ENCODE measurements at regions not wholly inside any gene's neighbourhood (a gene's known extent, or its start where the extent isn't known, plus 50 kb on each side); places are given as distances from the start of the nearest gene placed in this dataset.
A peak's percentile ranks its signal among the peaks of the same experiment; 100 is the strongest.

DNA sequence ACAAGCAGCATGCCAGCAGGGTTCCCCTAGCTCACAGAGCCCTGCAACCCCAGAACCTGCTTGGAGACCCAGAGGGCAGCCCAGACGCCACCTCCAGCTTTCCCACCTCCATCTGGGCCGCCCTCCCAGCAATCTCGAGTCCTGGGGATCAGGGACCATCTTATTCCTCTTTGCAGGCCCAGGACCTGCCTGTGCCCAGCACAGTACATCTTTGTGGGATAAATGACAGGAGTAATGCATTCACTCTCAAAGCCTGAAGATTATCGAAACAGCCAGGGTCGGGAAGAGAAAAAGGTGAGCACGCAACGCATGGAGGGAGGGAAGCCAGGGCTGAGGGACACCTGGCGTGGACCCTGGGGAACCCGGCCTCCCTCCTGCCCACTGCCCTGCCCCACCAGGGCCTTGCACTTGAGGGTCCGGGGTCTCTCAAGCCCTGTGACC is 144.1 kb downstream of the NDUFA10 start:
- H3K36me3 Mint-ChIP-seq = peaks cover 6 to 14% of the 10 kb centered on the region in 2 donors
- H3K9me3 Mint-ChIP-seq = peaks cover 9 to 30% (median 18%) of the 10 kb centered on the region in 7 donors
- no peak for ATAC-seq (ENCODE audit: low read depth in 2 of 2)
- peaks cover 34 to 44% (median 43%) of the 10 kb centered on the region in 3 donors for H3K27me3 Mint-ChIP-seq
- H3K27ac Mint-ChIP-seq = no peak overlapping the region
- H3K4me1 Mint-ChIP-seq = peaks cover 4 to 10% (median 7%) of the 10 kb centered on the region in 3 donors
- no peak overlapping the region for H3K4me3 Mint-ChIP-seq
- DNase-seq = no peak

DNA sequence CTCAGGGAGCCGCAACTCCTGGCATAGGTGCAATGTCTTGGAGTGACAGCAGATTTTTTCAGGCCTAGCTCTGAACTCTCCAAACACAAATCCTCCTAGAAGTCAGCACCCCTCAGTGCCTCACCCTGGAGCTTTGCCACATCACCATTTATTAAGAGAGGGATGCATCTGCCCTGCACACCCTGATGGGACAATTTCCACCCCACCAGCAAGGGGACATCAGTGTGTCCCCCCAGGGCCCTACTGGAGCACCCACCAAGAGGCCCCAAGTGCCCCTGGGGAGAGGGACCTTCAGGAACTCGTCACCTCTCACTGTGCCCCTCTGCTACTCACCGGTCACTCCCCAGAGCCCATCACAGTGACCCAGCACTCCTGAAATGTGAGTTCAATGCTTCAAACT is 144.7 kb downstream of the NDUFA10 start:
- Mint-ChIP-seq H3K27me3 (peaks cover 34 to 50% (median 49%) of the 10 kb centered on the region in 3 donors), H3K27ac (no peak overlapping the region), H3K4me1 (peaks cover 4 to 10% (median 7%) of the 10 kb centered on the region in 3 donors), H3K4me3 (no peak overlapping the region), H3K9me3 (peaks cover 9 to 27% (median 13%) of the 10 kb centered on the region in 7 donors), H3K36me3 (peaks cover 6 to 9% of the 10 kb centered on the region in 2 donors)
- ATAC-seq (ENCODE audit: low read depth in 2 of 2) = no peak
- no peak for DNase-seq

GRCh38 chr2:239879423-239880084 is 145.6 kb downstream of the NDUFA10 start:
- no peak for DNase-seq
- Mint-ChIP-seq H3K4me3 (no peak overlapping the region), H3K36me3 (peaks cover 3 to 6% of the 10 kb centered on the region in 2 donors), H3K9me3 (peaks cover 3 to 19% (median 8%) of the 10 kb centered on the region in 7 donors), H3K4me1 (peaks cover 4 to 10% (median 7%) of the 10 kb centered on the region in 3 donors), H3K27ac (peak overlapping the region in 1 of 6 donors; percentile 57), H3K27me3 (peaks cover 34 to 54% (median 54%) of the 10 kb centered on the region in 3 donors)
- no peak for ATAC-seq (ENCODE audit: low read depth in 2 of 2)

DNA sequence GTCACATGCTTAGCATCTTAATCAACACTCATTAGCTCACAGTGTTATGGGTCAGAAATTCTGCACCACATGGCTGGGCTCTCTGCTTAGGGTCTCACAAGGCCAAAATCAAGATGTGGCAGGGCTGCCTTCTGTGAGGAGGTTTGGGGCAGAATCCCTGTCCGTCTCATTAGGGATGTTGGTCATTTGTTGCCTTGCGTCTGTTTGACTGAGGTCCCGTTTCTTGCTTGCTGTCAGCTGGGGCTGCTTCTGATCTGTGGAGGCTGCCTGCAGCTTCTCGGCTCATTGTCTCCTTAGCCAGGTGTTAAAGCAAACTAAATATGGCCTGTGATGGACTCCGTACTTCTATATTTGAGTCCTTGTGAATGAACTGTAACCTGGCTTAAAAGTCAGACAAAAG is 146.5 kb downstream of the NDUFA10 start:
- Mint-ChIP-seq H3K27me3 (peaks cover 34 to 63% (median 62%) of the 10 kb centered on the region in 3 donors), H3K4me1 (peaks cover 4 to 10% (median 7%) of the 10 kb centered on the region in 3 donors), H3K36me3 (peaks cover 0 to 6% of the 10 kb centered on the region in 2 donors), H3K9me3 (peaks cover 0 to 14% (median 5%) of the 10 kb centered on the region in 7 donors), H3K4me3 (no peak overlapping the region), H3K27ac (no peak overlapping the region)
- no peak for DNase-seq
- no peak for ATAC-seq (ENCODE audit: low read depth in 2 of 2)

- peaks cover 4 to 10% (median 7%) of the 10 kb centered on the region in 3 donors for H3K4me1 Mint-ChIP-seq
- H3K27me3 Mint-ChIP-seq = peaks cover 29 to 58% (median 56%) of the 10 kb centered on the region in 3 donors
- H3K27ac Mint-ChIP-seq = no peak overlapping the region
- H3K36me3 Mint-ChIP-seq = peaks cover 0 to 6% of the 10 kb centered on the region in 2 donors
- no peak for ATAC-seq (ENCODE audit: low read depth in 2 of 2)
- peaks cover 0 to 7% (median 4%) of the 10 kb centered on the region in 7 donors for H3K9me3 Mint-ChIP-seq
- no peak for DNase-seq
- no peak overlapping the region for H3K4me3 Mint-ChIP-seq
Observed at GRCh38 chr2:239876948-239877289, 148.2 kb downstream of the NDUFA10 start.

- Mint-ChIP-seq H3K4me3 (no peak overlapping the region), H3K27ac (no peak overlapping the region), H3K36me3 (peaks cover 0 to 6% of the 10 kb centered on the region in 2 donors), H3K9me3 (peaks cover 0 to 7% (median 4%) of the 10 kb centered on the region in 7 donors), H3K27me3 (peaks cover 25 to 53% (median 51%) of the 10 kb centered on the region in 3 donors), H3K4me1 (peaks cover 4 to 10% (median 7%) of the 10 kb centered on the region in 3 donors)
- no peak for DNase-seq
- ATAC-seq (ENCODE audit: low read depth in 2 of 2) = no peak
Observed at GRCh38 chr2:239876271-239876947, 148.7 kb downstream of the NDUFA10 start.

- no peak for DNase-seq
- peaks cover 0 to 5% (median 3%) of the 10 kb centered on the region in 7 donors for H3K9me3 Mint-ChIP-seq
- no peak for ATAC-seq (ENCODE audit: low read depth in 2 of 2)
- peaks cover 4 to 10% (median 7%) of the 10 kb centered on the region in 3 donors for H3K4me1 Mint-ChIP-seq
- peaks cover 0 to 4% of the 10 kb centered on the region in 2 donors for H3K36me3 Mint-ChIP-seq
- no peak overlapping the region for H3K27ac Mint-ChIP-seq
- H3K4me3 Mint-ChIP-seq = no peak overlapping the region
- H3K27me3 Mint-ChIP-seq = peaks cover 18 to 37% (median 36%) of the 10 kb centered on the region in 3 donors
Observed at GRCh38 chr2:239874636-239875356, 150.3 kb downstream of the NDUFA10 start.

DNA sequence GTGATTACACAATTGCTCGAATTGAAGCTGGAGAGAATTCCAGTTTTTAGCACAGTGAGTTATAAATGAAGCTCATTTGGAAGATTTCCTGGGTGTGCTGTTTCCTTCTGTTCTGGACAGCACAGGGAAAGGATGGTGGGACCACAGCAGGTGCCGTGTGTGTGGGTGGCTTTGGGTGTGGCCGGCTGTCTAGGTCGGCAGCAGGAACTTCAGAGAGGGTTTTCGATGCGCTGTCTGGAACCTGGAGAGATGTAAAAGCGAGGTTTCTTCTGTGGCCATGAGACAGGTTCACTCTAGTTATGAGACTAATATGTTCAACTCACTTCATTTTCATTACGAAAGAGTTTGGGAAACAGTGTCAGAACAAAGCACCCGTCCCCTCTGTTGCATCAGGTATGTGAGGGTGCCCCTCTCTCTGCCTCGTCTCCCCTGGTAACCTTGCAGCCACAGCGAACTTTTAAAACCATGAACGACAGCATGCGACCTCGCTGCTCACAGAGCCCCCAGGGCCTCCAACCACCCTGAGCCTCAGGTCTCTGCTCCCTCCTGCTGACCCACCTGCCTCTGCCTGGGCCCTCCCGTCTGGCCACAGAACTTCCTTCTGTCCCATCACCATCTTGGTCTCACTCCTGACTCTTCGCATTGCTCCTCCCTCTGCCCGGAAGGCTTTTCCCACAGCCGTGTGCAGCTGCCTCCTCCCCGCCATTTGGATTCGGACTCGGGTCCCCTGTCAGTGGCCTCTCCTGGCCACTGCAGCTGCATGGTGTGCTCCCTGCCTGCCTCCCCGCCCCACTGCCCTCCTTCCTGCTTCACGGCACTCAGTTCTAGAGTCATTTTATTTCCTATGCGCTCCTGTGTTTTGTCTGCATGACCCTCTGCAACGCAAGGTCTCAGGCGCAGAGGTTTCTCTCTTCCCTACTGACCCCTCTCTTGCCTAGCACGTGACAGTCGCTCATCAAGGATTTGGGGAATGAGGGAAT is 151.2 kb downstream of the NDUFA10 start:
- no peak for ATAC-seq (ENCODE audit: low read depth in 2 of 2)
- Mint-ChIP-seq H3K27ac (no peak overlapping the region), H3K36me3 (no peaks in the 10 kb centered on the region), H3K9me3 (peaks cover 0 to 3% (median 0%) of the 10 kb centered on the region in 7 donors), H3K4me3 (no peak overlapping the region), H3K27me3 (peaks cover 16 to 33% (median 31%) of the 10 kb centered on the region in 3 donors), H3K4me1 (peaks cover 3 to 10% (median 7%) of the 10 kb centered on the region in 3 donors)
- DNase-seq = no peak

- DNase-seq = no peak
- Mint-ChIP-seq H3K36me3 (no peaks in the 10 kb centered on the region), H3K4me3 (no peak overlapping the region)
Observed at GRCh38 chr2:239871481-239872435, 153.4 kb downstream of the NDUFA10 start.

GRCh38 chr2:239870863-239871262 is 154.3 kb downstream of the NDUFA10 start:
- DNase-seq (no peak), ATAC-seq (ENCODE audit: low read depth in 2 of 2) (no peak)
- no peaks in the 10 kb centered on the region for H3K9me3 Mint-ChIP-seq
- H3K27ac Mint-ChIP-seq = no peak overlapping the region
- H3K27me3 Mint-ChIP-seq = peaks cover 0 to 18% (median 17%) of the 10 kb centered on the region in 3 donors
- H3K4me1 Mint-ChIP-seq = no peaks in the 10 kb centered on the region
- no peak overlapping the region for H3K4me3 Mint-ChIP-seq
- H3K36me3 Mint-ChIP-seq = no peaks in the 10 kb centered on the region

More at GRCh38 chr2:239871481-239872435, 153.4 kb downstream of the NDUFA10 start:
- H3K27ac Mint-ChIP-seq = no peak overlapping the region
- no peak for ATAC-seq (ENCODE audit: low read depth in 2 of 2)
- no peaks in the 10 kb centered on the region for H3K9me3 Mint-ChIP-seq
- peaks cover 5 to 26% (median 21%) of the 10 kb centered on the region in 3 donors for H3K27me3 Mint-ChIP-seq
- H3K4me1 Mint-ChIP-seq = no peaks in the 10 kb centered on the region

DNA sequence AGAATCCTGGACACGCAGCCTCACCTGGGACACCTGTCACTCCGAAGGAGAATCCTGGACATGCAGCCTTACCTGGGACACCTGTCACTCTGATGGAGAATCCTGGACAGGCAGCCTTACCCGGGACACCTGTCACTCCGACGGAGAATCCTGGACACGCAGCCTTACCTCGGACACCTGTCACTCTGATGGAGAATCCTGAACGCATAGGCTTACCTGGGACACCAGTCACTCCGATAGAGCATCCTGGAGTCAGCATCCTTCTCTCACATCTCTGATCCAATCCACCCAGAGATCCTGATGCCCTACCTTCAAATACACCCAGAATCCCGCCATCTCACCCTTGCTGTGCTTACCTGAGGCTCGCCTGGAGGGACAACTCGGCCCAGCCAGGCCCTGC is 154.9 kb downstream of the NDUFA10 start:
- DNase-seq (no peak), ATAC-seq (ENCODE audit: low read depth in 2 of 2) (no peak)
- Mint-ChIP-seq H3K9me3 (no peaks in the 10 kb centered on the region), H3K36me3 (no peaks in the 10 kb centered on the region), H3K27me3 (peaks cover 0 to 13% (median 11%) of the 10 kb centered on the region in 3 donors), H3K27ac (no peak overlapping the region), H3K4me3 (no peak overlapping the region), H3K4me1 (no peaks in the 10 kb centered on the region)
